Body of pancreas (tissue), 4 donors: ENCODE measurements at regions not wholly inside any gene's neighbourhood (a gene's known extent, or its start where the extent isn't known, plus 50 kb on each side); places are given as distances from the start of the nearest gene placed in this dataset.

Source experiments
- CTCF ChIP-seq, 7 experiments: fragments of 450-650 bp in 4 of 7; fragments of 200-600 bp in 3 of 7; sonication (generic) in 3 of 7; IDR thresholded peaks; one replicate each; pipeline ENCODE4 v1.5.1; 2016 to 2019; ENCODE audit warnings: antibody characterized with exemption in 7 of 7
- POLR2A ChIP-seq, 3 donors: fragments of 450-650 bp; IDR thresholded peaks; one replicate each; pipeline ENCODE4 v1.6.1; 2016; ENCODE audit warnings: antibody characterized with exemption in 3 of 3, mild to moderate bottlenecking in 2 of 3

GRCh38 chr20:19003366-19004336 is 190.1 kb downstream of the SCP2D1 start:
- no peak for TF ChIP-seq CTCF (IDR thresholded peaks at IDR 0.05)
- no peak for TF ChIP-seq POLR2A (IDR thresholded peaks at IDR 0.05)
